ENCODE measurements at regions not wholly inside any gene's neighbourhood (a gene's known extent, or its start where the extent isn't known, plus 50 kb on each side); places are given as distances from the start of the nearest gene placed in this dataset.

DNA sequence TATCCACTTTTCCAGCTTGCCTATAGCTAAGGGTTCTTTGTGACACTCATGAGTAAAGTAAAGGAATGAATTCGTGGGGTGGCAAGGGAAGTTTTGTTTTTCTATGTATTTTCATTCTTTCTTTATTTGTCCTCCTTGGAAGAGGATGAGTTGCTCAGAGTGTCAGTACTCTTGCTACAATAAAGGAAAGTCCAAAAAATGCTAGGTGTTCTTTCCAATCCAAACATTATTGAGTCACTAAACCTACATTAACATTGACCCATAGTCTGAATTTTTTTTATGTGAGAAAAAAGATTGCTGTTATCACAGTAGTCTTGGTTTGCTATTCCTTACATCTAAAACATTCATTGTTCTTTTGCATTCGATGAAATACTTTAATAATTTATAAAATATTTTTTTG lies 959.9 kb upstream of the ADGRL4 start:
- Mint-ChIP-seq H3K36me3 (no peaks in the 10 kb centered on the region), H3K4me1 (no peaks in the 10 kb centered on the region), H3K27ac (no peak overlapping the region), H3K4me3 (no peak overlapping the region), H3K27me3 (ENCODE audit: low read depth in 3 of 3) (no peaks in the 10 kb centered on the region), H3K9me3 (peaks cover 0 to 11% (median 6%) of the 10 kb centered on the region in 7 donors)
- Histone ChIP-seq H3K4me3 (replicated peaks in 1 of 3; ENCODE audit: low read depth in 2 of 3, low read length in 3 of 3) (no peak overlapping the region), H3K27ac (ENCODE audit: low read depth in 1 of 2, low read length in 2 of 2) (no peak overlapping the region), H2AFZ (ENCODE audit: insufficient read depth, low read depth, low read length, poor library complexity, severe bottlenecking) (no peak overlapping the region), H3K9ac (ENCODE audit: insufficient read depth, low read length, poor library complexity, severe bottlenecking) (no peak overlapping the region), H3K27me3 (ENCODE audit: control insufficient read depth in 2 of 2, insufficient read depth in 2 of 2, low read length in 2 of 2) (no peaks in the 10 kb centered on the region), H4K20me1 (ENCODE audit: insufficient read depth, low read length) (no peaks in the 10 kb centered on the region), H3K36me3 (replicated peaks in 1 of 2; ENCODE audit: control insufficient read depth in 1 of 2, insufficient read depth in 2 of 2, low read length in 2 of 2) (no peaks in the 10 kb centered on the region), H3K4me2 (replicated peaks; ENCODE audit: extremely low read depth, low read length, poor library complexity, severe bottlenecking) (no peak overlapping the region), H3K4me1 (ENCODE audit: control insufficient read depth in 1 of 2, insufficient read depth in 2 of 2, low read length in 2 of 2) (no peaks in the 10 kb centered on the region), H3K9me3 (replicated peaks in 1 of 2; ENCODE audit: control insufficient read depth in 1 of 2, insufficient read depth in 1 of 2, low read length in 2 of 2) (peaks cover 3 to 4% of the 10 kb centered on the region in 2 donors), H3K79me2 (ENCODE audit: insufficient read depth, low read length) (no peaks in the 10 kb centered on the region)
- WGBS (ENCODE audit: insufficient coverage): no CpG with 5 or more reads among the region's 2 CpGs
- TF ChIP-seq, protein P1, sequence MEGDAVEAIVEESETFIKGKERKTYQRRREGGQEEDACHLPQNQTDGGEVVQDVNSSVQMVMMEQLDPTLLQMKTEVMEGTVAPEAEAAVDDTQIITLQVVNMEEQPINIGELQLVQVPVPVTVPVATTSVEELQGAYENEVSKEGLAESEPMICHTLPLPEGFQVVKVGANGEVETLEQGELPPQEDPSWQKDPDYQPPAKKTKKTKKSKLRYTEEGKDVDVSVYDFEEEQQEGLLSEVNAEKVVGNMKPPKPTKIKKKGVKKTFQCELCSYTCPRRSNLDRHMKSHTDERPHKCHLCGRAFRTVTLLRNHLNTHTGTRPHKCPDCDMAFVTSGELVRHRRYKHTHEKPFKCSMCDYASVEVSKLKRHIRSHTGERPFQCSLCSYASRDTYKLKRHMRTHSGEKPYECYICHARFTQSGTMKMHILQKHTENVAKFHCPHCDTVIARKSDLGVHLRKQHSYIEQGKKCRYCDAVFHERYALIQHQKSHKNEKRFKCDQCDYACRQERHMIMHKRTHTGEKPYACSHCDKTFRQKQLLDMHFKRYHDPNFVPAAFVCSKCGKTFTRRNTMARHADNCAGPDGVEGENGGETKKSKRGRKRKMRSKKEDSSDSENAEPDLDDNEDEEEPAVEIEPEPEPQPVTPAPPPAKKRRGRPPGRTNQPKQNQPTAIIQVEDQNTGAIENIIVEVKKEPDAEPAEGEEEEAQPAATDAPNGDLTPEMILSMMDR (IDR thresholded peaks at IDR 0.05): no peak
- no peak for DNase-seq
- intact Hi-C loops (cut with micrococcal nuclease): no loop called here

DNA sequence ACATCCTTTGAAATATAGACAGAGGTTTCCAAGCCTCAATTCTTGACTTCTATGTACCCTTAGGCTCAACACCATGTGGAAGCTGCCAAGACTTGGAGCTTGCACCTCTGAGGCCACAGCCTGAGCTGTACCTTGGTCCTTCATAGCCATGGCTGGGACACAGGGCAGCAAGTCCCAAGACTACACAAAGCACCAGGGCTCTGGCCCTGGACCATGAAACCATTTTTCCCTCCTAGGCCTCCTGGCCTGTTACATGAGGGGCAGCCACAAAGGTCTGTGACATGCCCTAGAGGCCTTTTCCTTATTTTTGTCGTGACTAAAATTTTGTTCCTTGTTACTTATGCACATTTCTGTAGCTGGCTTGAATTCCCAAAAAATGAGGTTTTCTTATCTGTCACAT lies 953.1 kb upstream of the ADGRL4 start:
- H3K27ac Mint-ChIP-seq: no peak overlapping the region
- H3K27me3 ChIP-seq (ENCODE audit: control insufficient read depth in 2 of 2, insufficient read depth in 2 of 2, low read length in 2 of 2): no peaks in the 10 kb centered on the region
- no peaks in the 10 kb centered on the region for H3K4me1 Mint-ChIP-seq
- no peak overlapping the region for H3K9ac ChIP-seq (ENCODE audit: insufficient read depth, low read length, poor library complexity, severe bottlenecking)
- WGBS (ENCODE audit: insufficient coverage): no CpG with 5 or more reads among the region's 1 CpG
- no peaks in the 10 kb centered on the region for H3K36me3 ChIP-seq (replicated peaks in 1 of 2; ENCODE audit: control insufficient read depth in 1 of 2, insufficient read depth in 2 of 2, low read length in 2 of 2)
- no peak for DNase-seq
- H3K9me3 Mint-ChIP-seq: peaks cover 4 to 16% (median 7%) of the 10 kb centered on the region in 7 donors
- H3K4me1 ChIP-seq (ENCODE audit: control insufficient read depth in 1 of 2, insufficient read depth in 2 of 2, low read length in 2 of 2): no peaks in the 10 kb centered on the region
- no peak overlapping the region for H3K27ac ChIP-seq (ENCODE audit: low read depth in 1 of 2, low read length in 2 of 2)
- H3K79me2 ChIP-seq (ENCODE audit: insufficient read depth, low read length): no peaks in the 10 kb centered on the region
- intact Hi-C loops (cut with micrococcal nuclease): no loop called here
- H3K4me3 ChIP-seq (replicated peaks in 1 of 3; ENCODE audit: low read depth in 2 of 3, low read length in 3 of 3): no peak overlapping the region
- no peaks in the 10 kb centered on the region for H3K27me3 Mint-ChIP-seq (ENCODE audit: low read depth in 3 of 3)
- H4K20me1 ChIP-seq (ENCODE audit: insufficient read depth, low read length): no peaks in the 10 kb centered on the region
- TF ChIP-seq, protein P1 (IDR thresholded peaks at IDR 0.05): no peak
- no peaks in the 10 kb centered on the region for H3K36me3 Mint-ChIP-seq
- no peak overlapping the region for H3K4me2 ChIP-seq (replicated peaks; ENCODE audit: extremely low read depth, low read length, poor library complexity, severe bottlenecking)
- no peak overlapping the region for H3K4me3 Mint-ChIP-seq
- H3K9me3 ChIP-seq (replicated peaks in 1 of 2; ENCODE audit: control insufficient read depth in 1 of 2, insufficient read depth in 1 of 2, low read length in 2 of 2): peaks cover 5 to 9% of the 10 kb centered on the region in 2 donors
- no peak overlapping the region for H2AFZ ChIP-seq (ENCODE audit: insufficient read depth, low read depth, low read length, poor library complexity, severe bottlenecking)
